Liver (tissue), 8 donors: ENCODE measurements at regions not wholly inside any gene's neighbourhood (a gene's known extent, or its start where the extent isn't known, plus 50 kb on each side); places are given as distances from the start of the nearest gene placed in this dataset.

ENCODE experiments used
- DNase-seq: peaks from one replicate; pipeline ENCODE4 v3.0.0-alpha.2; 2017; ENCODE audit warnings: low spot score
- H3K27ac ChIP-seq, 2 donors: one replicate each; pipeline ENCODE4 v1.7.0; 2013; ENCODE audit warnings: inconsistent platforms in 2 of 2, low read length in 2 of 2, control low read depth in 1 of 2, low read depth in 1 of 2, mild to moderate bottlenecking in 1 of 2
- H3K27me3 ChIP-seq, 4 donors: one replicate each; pipeline versions ENCODE4 v1.6.1 to v1.7.0; 2013; ENCODE audit warnings: low read length in 3 of 4, inconsistent platforms in 1 of 4, mild to moderate bottlenecking in 1 of 4, moderate library complexity in 1 of 4; ENCODE audit not compliant: control insufficient read depth in 4 of 4, insufficient read depth in 4 of 4
- H3K36me3 ChIP-seq, 4 donors: one replicate each; pipeline versions ENCODE4 v1.6.1 to v1.7.0; 2013; ENCODE audit warnings: low read length in 3 of 4, mild to moderate bottlenecking in 3 of 4, low read depth in 1 of 4, moderate library complexity in 1 of 4; ENCODE audit not compliant: control insufficient read depth in 4 of 4, insufficient read depth in 3 of 4
- H3K4me1 ChIP-seq, 4 donors: one replicate each; pipeline versions ENCODE4 v1.6.1 to v1.7.0; 2013; ENCODE audit warnings: low read length in 3 of 4, mild to moderate bottlenecking in 3 of 4, moderate library complexity in 1 of 4; ENCODE audit not compliant: control insufficient read depth in 4 of 4, insufficient read depth in 4 of 4
- H3K4me3 ChIP-seq, 3 donors: one replicate each; pipeline versions ENCODE4 v1.6.1 to v1.7.0; 2013; ENCODE audit warnings: low read length in 3 of 3, control low read depth in 1 of 3, low read depth in 1 of 3, mild to moderate bottlenecking in 1 of 3
- H3K9ac ChIP-seq, 2 donors: one replicate each; pipeline ENCODE4 v1.7.0; 2013; ENCODE audit warnings: low read length in 2 of 2, mild to moderate bottlenecking in 2 of 2, moderate library complexity in 2 of 2, control low read depth in 1 of 2, low read depth in 1 of 2
- H3K9me3 ChIP-seq, 4 donors: one replicate each; pipeline versions ENCODE4 v1.6.1 to v1.7.0; 2013; ENCODE audit warnings: low read length in 3 of 4; ENCODE audit not compliant: control insufficient read depth in 4 of 4
- ATF3 ChIP-seq: IDR thresholded peaks from 2 replicates; pipeline ENCODE4 v1.6.1; 2016; ENCODE audit warnings: antibody characterized with exemption
- CTCF ChIP-seq: fragments of 150-350 bp; IDR thresholded peaks from 2 replicates; pipeline ENCODE4 v1.5.1; 2017; ENCODE audit warnings: improper control_type of control experiment, low read depth, low read length; ENCODE audit not compliant: missing input control
- EGR1 ChIP-seq, 2 donors: IDR thresholded peaks; 2 replicates each; pipeline ENCODE4 v1.6.1; 2016 to 2018; ENCODE audit warnings: antibody characterized with exemption in 2 of 2, low read depth in 2 of 2
- FOXA1 ChIP-seq: IDR thresholded peaks from 2 replicates; pipeline ENCODE4 v1.6.1; 2016; ENCODE audit warnings: antibody characterized with exemption
- FOXA2 ChIP-seq: IDR thresholded peaks from 2 replicates; pipeline ENCODE4 v1.6.1; 2016; ENCODE audit warnings: antibody characterized with exemption
- GABPA ChIP-seq, 2 donors: IDR thresholded peaks in 1 of 2; conservative IDR thresholded peaks in 1 of 2; 2 replicates each; pipeline ENCODE4 v1.6.1; 2016; ENCODE audit warnings: antibody characterized with exemption in 2 of 2, mild to moderate bottlenecking in 1 of 2, moderate library complexity in 1 of 2
- HNF4A ChIP-seq, 2 donors: conservative IDR thresholded peaks; 2 replicates each; pipeline ENCODE4 v1.6.1; 2016; ENCODE audit warnings: antibody characterized with exemption in 2 of 2, mild to moderate bottlenecking in 2 of 2
- HNF4G ChIP-seq: IDR thresholded peaks from 2 replicates; pipeline ENCODE4 v1.6.1; 2016; ENCODE audit warnings: antibody characterized with exemption
- JUND ChIP-seq, 2 donors: IDR thresholded peaks; 2 replicates each; pipeline ENCODE4 v1.6.1; 2016; ENCODE audit warnings: antibody characterized with exemption in 2 of 2
- MAX ChIP-seq: IDR thresholded peaks from 2 replicates; pipeline ENCODE4 v1.6.1; 2016; ENCODE audit warnings: antibody characterized with exemption
- NR2F2 ChIP-seq: IDR thresholded peaks from 2 replicates; pipeline ENCODE4 v1.6.1; 2016; ENCODE audit warnings: antibody characterized with exemption
- RAD21 ChIP-seq, 2 donors: IDR thresholded peaks; 2 replicates each; pipeline ENCODE4 v1.6.1; 2016; ENCODE audit warnings: antibody characterized with exemption in 2 of 2, mild to moderate bottlenecking in 2 of 2
- REST ChIP-seq: IDR thresholded peaks from 2 replicates; pipeline ENCODE4 v1.6.1; 2016; ENCODE audit warnings: antibody characterized with exemption, mild to moderate bottlenecking
- RXRA ChIP-seq, 2 donors: IDR thresholded peaks; 2 replicates each; pipeline ENCODE4 v1.6.1; 2017 to 2018; ENCODE audit warnings: antibody characterized with exemption in 2 of 2, mild to moderate bottlenecking in 1 of 2
- SP1 ChIP-seq: IDR thresholded peaks from 2 replicates; pipeline ENCODE4 v1.6.1; 2018; ENCODE audit warnings: antibody characterized with exemption, mild to moderate bottlenecking
- TAF1 ChIP-seq: conservative IDR thresholded peaks from 2 replicates; pipeline ENCODE4 v1.6.1; 2016; ENCODE audit warnings: antibody characterized with exemption, mild to moderate bottlenecking
- YY1 ChIP-seq: IDR thresholded peaks from 2 replicates; pipeline ENCODE4 v1.6.1; 2016; ENCODE audit warnings: antibody characterized with exemption, mild to moderate bottlenecking
- ZBTB33 ChIP-seq: IDR thresholded peaks from 2 replicates; pipeline ENCODE4 v1.6.1; 2016; ENCODE audit warnings: antibody characterized with exemption
- WGBS: extraction: QIAGEN DNeasy Blood & Tissue Kit; methylation state at CpG from one replicate; pipeline ENCODE4 v1.1.7; 2013; 5-methylcytosine and 5-hydroxymethylcytosine counted together
- donor health status: healthy.
- donor health status: healthy.
- donor health status: healthy.
- donor health status: healthy.
- donor health status: healthy.

GRCh38 chr11:38476808-38477575, 1879.0 kb upstream of the RAG2 start:
- H3K27me3 ChIP-seq, result no peaks in the 10 kb centered on the region
- H3K27ac ChIP-seq, result no peak overlapping the region
- no peaks in the 10 kb centered on the region for H3K4me1 ChIP-seq
- no peaks in the 10 kb centered on the region for H3K9me3 ChIP-seq
- no peak for DNase-seq
- no peak overlapping the region for H3K9ac ChIP-seq
- H3K36me3 ChIP-seq, result no peaks in the 10 kb centered on the region
- no peak overlapping the region for H3K4me3 ChIP-seq
- 49% methylated on average over 3 of the region's 3 CpGs for WGBS
- no peak for TF ChIP-seq MAX
- TF ChIP-seq FOXA2, result no peak
- TF ChIP-seq HNF4A (conservative IDR thresholded peaks at IDR 0.05), result no peak
- TF ChIP-seq TAF1, result no peak
- no peak for TF ChIP-seq EGR1 (IDR thresholded peaks at IDR 0.05; ENCODE audit: low read depth in 2 of 2)
- no peak for TF ChIP-seq HNF4G
- TF ChIP-seq GABPA (IDR thresholded peaks at IDR 0.05 in 1 of 2, conservative IDR thresholded peaks at IDR 0.05 in 1 of 2), result no peak
- TF ChIP-seq YY1, result no peak
- TF ChIP-seq CTCF, result no peak
- no peak for TF ChIP-seq ZBTB33
- TF ChIP-seq ATF3, result no peak
- TF ChIP-seq SP1, result no peak
- TF ChIP-seq JUND (IDR thresholded peaks at IDR 0.05), result no peak
- TF ChIP-seq NR2F2, result no peak
- TF ChIP-seq FOXA1, result no peak
- TF ChIP-seq REST, result no peak
- TF ChIP-seq RAD21 (IDR thresholded peaks at IDR 0.05), result no peak
- no peak for TF ChIP-seq RXRA (IDR thresholded peaks at IDR 0.05)
